H1 (cell line): ENCODE measurements at regions not wholly inside any gene's neighbourhood (a gene's known extent, or its start where the extent isn't known, plus 50 kb on each side); places are given as distances from the start of the nearest gene placed in this dataset.

Experiments
- CTCF ChIA-PET: fragments of 300-600 bp; sonication (Branson Sonifier 250); formaldehyde crosslinking; loops from one replicate; lab custom pipeline; 2021; ENCODE audit not compliant: partially characterized antibody; lab: Charles Lee
- POLR2A ChIA-PET: fragments of 300-600 bp; sonication (Branson Sonifier 250); formaldehyde crosslinking; loops from one replicate; lab custom pipeline; 2021; ENCODE audit warnings: inconsistent platforms; ENCODE audit not compliant: partially characterized antibody; lab: Charles Lee
- DNase-seq, 2 experiments: peaks; one replicate each; pipeline versions ENCODE4 v3.0.0 to v3.0.0-alpha.2; 2010 to 2022; ENCODE audit warnings: low spot score in 2 of 2, low read depth in 1 of 2, mixed read lengths in 1 of 2
- FAIRE-seq: peaks from 2 replicates; lab custom pipeline; 2011; peaks lifted over from hg19 to GRCh38; lab: Jason Lieb, UNC
- H2AFZ ChIP-seq: 2 replicates; pipeline ENCODE4 v1.8.1; 2012; ENCODE audit warnings: low read length, inconsistent platforms
- H2AK5ac ChIP-seq: 2 replicates; pipeline ENCODE4 v1.6.1; 2013; ENCODE audit warnings: low read depth, low read length
- H2BK120ac ChIP-seq: replicated peaks from 2 replicates; pipeline ENCODE3; 2013; ENCODE audit warnings: low read depth, low read length, inconsistent platforms
- H2BK12ac ChIP-seq: 2 replicates; pipeline ENCODE4 v1.6.1; 2013; ENCODE audit warnings: low read depth, low read length
- H2BK15ac ChIP-seq: 2 replicates; pipeline ENCODE4 v1.6.1; 2013; ENCODE audit warnings: low read length
- H2BK20ac ChIP-seq: 2 replicates; pipeline ENCODE4 v1.6.1; 2013; ENCODE audit warnings: low read length
- H2BK5ac ChIP-seq: 2 replicates; pipeline ENCODE4 v1.6.1; 2013; ENCODE audit warnings: low read depth, low read length
- H3K14ac ChIP-seq: 2 replicates; pipeline ENCODE4 v1.6.1; 2013; ENCODE audit warnings: inconsistent platforms; ENCODE audit not compliant: insufficient read length
- H3K18ac ChIP-seq: 2 replicates; pipeline ENCODE4 v1.6.1; 2013; ENCODE audit warnings: low read length; ENCODE audit errors: extremely low read depth
- H3K23ac ChIP-seq: 2 replicates; pipeline ENCODE4 v1.6.1; 2013; ENCODE audit warnings: inconsistent platforms; ENCODE audit not compliant: insufficient read length
- H3K23me2 ChIP-seq: 2 replicates; pipeline ENCODE4 v1.6.1; 2013; ENCODE audit warnings: low read depth, low read length
- H3K27ac ChIP-seq: 2 replicates; pipeline ENCODE4 v1.6.1; 2011; ENCODE audit warnings: low read depth, low read length, inconsistent platforms
- H3K27me3 ChIP-seq, 4 experiments: replicated peaks in 1 of 4; 1 replicate in 1 of 4; 2 replicates in 3 of 4; pipeline versions ENCODE4 v1.6.1 to v1.8.1; 2011 to 2013; ENCODE audit warnings: low read length in 3 of 4, mild to moderate bottlenecking in 3 of 4, inconsistent platforms in 2 of 4, mixed read lengths in 2 of 4, moderate library complexity in 1 of 4; ENCODE audit not compliant: control insufficient read depth in 3 of 4, insufficient read depth in 3 of 4; ENCODE audit errors: extremely low read depth in 1 of 4
- H3K36me3 ChIP-seq, 4 experiments: 2 replicates each; pipeline versions ENCODE4 v1.6.1 to v1.8.1; 2011 to 2013; ENCODE audit warnings: mild to moderate bottlenecking in 4 of 4, low read length in 3 of 4, moderate library complexity in 2 of 4, control low read depth in 1 of 4, inconsistent platforms in 1 of 4; ENCODE audit not compliant: insufficient read depth in 4 of 4, control insufficient read depth in 2 of 4
- H3K4ac ChIP-seq: replicated peaks from 2 replicates; pipeline ENCODE3; 2013; ENCODE audit warnings: low read length, low read depth, mixed read lengths, inconsistent platforms; ENCODE audit not compliant: insufficient read length
- H3K4me1 ChIP-seq, 4 experiments: replicated peaks in 1 of 4; 1 replicate in 1 of 4; 2 replicates in 3 of 4; pipeline versions ENCODE4 v1.6.1 to v1.8.1; 2011 to 2013; ENCODE audit warnings: low read length in 3 of 4, inconsistent platforms in 2 of 4, mixed read lengths in 1 of 4; ENCODE audit not compliant: insufficient read depth in 4 of 4, control insufficient read depth in 3 of 4
- H3K4me2 ChIP-seq, 2 experiments: 2 replicates each; pipeline versions ENCODE4 v1.6.1 to v1.8.1; 2011 to 2013; ENCODE audit warnings: low read depth in 2 of 2, low read length in 2 of 2, control low read depth in 1 of 2, inconsistent platforms in 1 of 2, mild to moderate bottlenecking in 1 of 2; ENCODE audit not compliant: insufficient read depth in 1 of 2
- H3K4me3 ChIP-seq, 4 experiments: fragments of 200-600, 300-600 bp in 1 of 4; sonication (generic), shearing (Covaris generic), sonication (Bioruptor Twin) in 1 of 4; 2 replicates each; pipeline versions ENCODE4 v1.5.1 to v1.8.1; 2011 to 2016; ENCODE audit warnings: low read length in 4 of 4, low read depth in 3 of 4, control low read depth in 2 of 4, inconsistent platforms in 2 of 4, mild to moderate bottlenecking in 2 of 4, mixed read lengths in 1 of 4, moderate library complexity in 1 of 4; ENCODE audit not compliant: insufficient read depth in 2 of 4; ENCODE audit errors: extremely low read depth in 1 of 4
- H3K56ac ChIP-seq: replicated peaks from 2 replicates; pipeline ENCODE3; 2013; ENCODE audit warnings: low read depth, mild to moderate bottlenecking, mixed read lengths, low read length, inconsistent platforms; ENCODE audit not compliant: insufficient read length
- H3K79me1 ChIP-seq: 2 replicates; pipeline ENCODE4 v1.6.1; 2013; ENCODE audit warnings: low read depth, low read length, control low read depth
- H3K79me2 ChIP-seq, 2 experiments: 2 replicates each; pipeline versions ENCODE4 v1.6.1 to v1.8.1; 2012 to 2013; ENCODE audit warnings: low read length in 2 of 2, mild to moderate bottlenecking in 2 of 2, inconsistent platforms in 1 of 2; ENCODE audit not compliant: insufficient read depth in 2 of 2, control insufficient read depth in 1 of 2
- H3K9ac ChIP-seq, 4 experiments: replicated peaks in 1 of 4; 1 replicate in 1 of 4; 2 replicates in 3 of 4; pipeline versions ENCODE4 v1.6.1 to v1.8.1; 2011 to 2013; ENCODE audit warnings: low read depth in 3 of 4, low read length in 3 of 4, control low read depth in 2 of 4, mild to moderate bottlenecking in 2 of 4, moderate library complexity in 2 of 4, inconsistent platforms in 1 of 4; ENCODE audit errors: extremely low read depth in 1 of 4
- H3K9me3 ChIP-seq, 2 experiments: 2 replicates each; pipeline versions ENCODE4 v1.6.1 to v1.8.1; 2012 to 2013; ENCODE audit warnings: mild to moderate bottlenecking in 2 of 2, moderate library complexity in 2 of 2, control low read depth in 1 of 2, inconsistent platforms in 1 of 2, low read depth in 1 of 2, low read length in 1 of 2, mixed read lengths in 1 of 2; ENCODE audit not compliant: insufficient read depth in 2 of 2
- H4K20me1 ChIP-seq, 2 experiments: replicated peaks in 1 of 2; 2 replicates each; pipeline versions ENCODE3 to v1.8.1; 2011 to 2013; ENCODE audit warnings: inconsistent platforms in 2 of 2, low read length in 2 of 2, mild to moderate bottlenecking in 1 of 2; ENCODE audit not compliant: insufficient read depth in 2 of 2, control insufficient read depth in 1 of 2
- H4K5ac ChIP-seq: 2 replicates; pipeline ENCODE4 v1.6.1; 2013; ENCODE audit warnings: low read length, low read depth, mixed read lengths, inconsistent platforms; ENCODE audit not compliant: insufficient read length
- H4K8ac ChIP-seq: 2 replicates; pipeline ENCODE4 v1.8.0; 2013; ENCODE audit warnings: mild to moderate bottlenecking, moderate library complexity, low read length, inconsistent platforms; ENCODE audit not compliant: insufficient read depth; ENCODE audit errors: extremely low read depth
- H4K91ac ChIP-seq: replicated peaks from 2 replicates; pipeline ENCODE3; 2013; ENCODE audit warnings: low read length, mixed read lengths, inconsistent platforms; ENCODE audit not compliant: insufficient read length
- CBX5 ChIP-seq: fragments of 300-800, 300-1000 bp; sonication (generic); IDR thresholded peaks from 2 replicates; pipeline ENCODE4 v1.7.1; 2016; ENCODE audit warnings: antibody characterized with exemption, low read length, low read depth
- CHD1 ChIP-seq: IDR thresholded peaks from 2 replicates; pipeline ENCODE4 v1.6.1; 2012; ENCODE audit warnings: low read depth, low read length, improper control_type of control experiment
- HDAC6 ChIP-seq: IDR thresholded peaks from one replicate; pipeline ENCODE4 v1.7.1; 2012; ENCODE audit warnings: low read depth, mild to moderate bottlenecking, inconsistent platforms, low read length, moderate library complexity
- TEAD4 ChIP-seq: IDR thresholded peaks from 2 replicates; pipeline ENCODE4 v1.6.1; 2012; ENCODE audit warnings: low read depth, low read length, inconsistent platforms, mixed read lengths
- USF2 ChIP-seq: IDR thresholded peaks from 2 replicates; pipeline ENCODE4 v1.6.1; 2011; ENCODE audit warnings: low read length, improper control_type of control experiment
- WGBS, 2 experiments: shearing (Covaris generic) in 1 of 2; methylation state at CpG; one replicate each; pipeline versions ENCODE4 v1.1.6 to v1.1.7; 2013 to 2015; ENCODE audit warnings: low lambda C conversion rate in 2 of 2, mixed read lengths in 2 of 2, inconsistent platforms in 1 of 2, low coverage in 1 of 2, missing lambda C conversion rate in 1 of 2; ENCODE audit not compliant: insufficient replicate concordance in 2 of 2, insufficient coverage in 1 of 2, insufficient read length in 1 of 2; ENCODE audit errors: extremely low coverage in 1 of 2, missing lambda C conversion rate in 1 of 2; 5-methylcytosine and 5-hydroxymethylcytosine counted together

GRCh38 chr10:2284071-2284470, 546.7 kb upstream of the ADARB2 start:
- peaks cover 0 to 13% (median 6%) of the 10 kb centered on the region in 4 experiments; a peak in 3 of 7 replicates for H3K4me1 ChIP-seq
- no peak overlapping the region for H3K56ac ChIP-seq
- H3K23ac ChIP-seq: no peak overlapping the region
- no peak for TF ChIP-seq CBX5
- no peak for TF ChIP-seq USF2
- TF ChIP-seq TEAD4: 0 out of 2 replicates have a peak, but pooled peaks have one; percentile 49
- TF ChIP-seq CHD1: no peak
- no peak for TF ChIP-seq HDAC6
- peak overlapping the region; percentile 77 for H4K91ac ChIP-seq
- H2AFZ ChIP-seq: no peak overlapping the region
- FAIRE-seq: no peak
- no peak overlapping the region for H3K18ac ChIP-seq
- H4K20me1 ChIP-seq: no peaks in the 10 kb centered on the region
- H2BK5ac ChIP-seq: no peak overlapping the region; the same call in 1 of the 2 replicates
- H3K23me2 ChIP-seq: no peaks in the 10 kb centered on the region
- no peak overlapping the region for H2AK5ac ChIP-seq
- no peak overlapping the region for H3K4me3 ChIP-seq
- ChIA-PET POLR2A (no interaction called here), CTCF (no interaction called here)
- 81% methylated on average over 11 of the region's 12 CpGs; no CpG with 5 or more reads in 1 of the 2 experiments for WGBS, 2 experiments
- H3K36me3 ChIP-seq: no peaks in the 10 kb centered on the region
- no peaks in the 10 kb centered on the region for H3K79me2 ChIP-seq
- H2BK120ac ChIP-seq: no peak overlapping the region
- no peak overlapping the region for H2BK12ac ChIP-seq
- no peak overlapping the region for H2BK20ac ChIP-seq
- no peak overlapping the region; the same call in 1 of the 2 replicates for H4K8ac ChIP-seq
- H3K14ac ChIP-seq: no peak overlapping the region
- DNase-seq: no peak
- no peaks in the 10 kb centered on the region; a peak in 2 of 7 replicates for H3K27me3 ChIP-seq
- H3K27ac ChIP-seq: no peak overlapping the region
- H3K9ac ChIP-seq: no peak overlapping the region
- no peak overlapping the region for H3K4ac ChIP-seq
- H3K9me3 ChIP-seq: no peaks in the 10 kb centered on the region; a peak in 2 of 4 replicates
- no peak overlapping the region for H4K5ac ChIP-seq
- no peak overlapping the region for H2BK15ac ChIP-seq
- H3K4me2 ChIP-seq: no peak overlapping the region
- no peaks in the 10 kb centered on the region for H3K79me1 ChIP-seq
